GM12878 (cell line): ENCODE measurements at regions not wholly inside any gene's neighbourhood (a gene's known extent, or its start where the extent isn't known, plus 50 kb on each side); places are given as distances from the start of the nearest gene placed in this dataset.

Experiments
- ATAC-seq: fragments of 200-7000 bp; cut with Tn5 transposase; 3 replicates; pipeline ENCODE4 v1.9.1; 2020; ENCODE audit warnings: mild to moderate bottlenecking, moderate library complexity
- BruUV-seq: library from RNA; stranded (reverse); fragments of 400-500 nt; replicated peaks from 2 replicates; lab custom pipeline; 2021; lab: Mats Ljungman, UMichigan
- CTCF ChIA-PET: fragments of 300-600 bp; sonication (Branson Sonifier 250); formaldehyde crosslinking; extraction: SDS; loops from one replicate; lab custom pipeline; 2021; ENCODE audit warnings: inconsistent platforms; lab: Yijun Ruan, JAX
- POLR2A ChIA-PET: fragments of 350-600 bp; formaldehyde crosslinking; extraction: SDS; loops from one replicate; lab custom pipeline; 2021; ENCODE audit warnings: inconsistent platforms; lab: Charles Lee
- RAD21 ChIA-PET: fragments of 300-600 bp; sonication (Branson Sonifier 250); formaldehyde crosslinking; loops from one replicate; lab custom pipeline; 2023; ENCODE audit warnings: antibody characterized with exemption; ENCODE audit not compliant: unreplicated experiment; lab: Charles Lee
- SMC1A ChIA-PET: fragments of 300-600 bp; sonication (Branson Sonifier 250); formaldehyde crosslinking; loops from one replicate; lab custom pipeline; 2023; ENCODE audit not compliant: unreplicated experiment, uncharacterized antibody; lab: Charles Lee
- DNase-seq: peaks from one replicate; pipeline ENCODE4 v3.0.0-alpha.2; 2011; ENCODE audit warnings: low read depth, low spot score
- FAIRE-seq: peaks from 3 replicates; lab custom pipeline; 2011; peaks lifted over from hg19 to GRCh38; lab: Jason Lieb, UNC
- H2AFZ ChIP-seq: 2 replicates; pipeline ENCODE4 v1.6.0; 2011; ENCODE audit warnings: low read depth, low read length, control low read depth; ENCODE audit not compliant: control insufficient read depth
- H3K27ac ChIP-seq: 2 replicates; pipeline ENCODE4 v1.5.1; 2011; ENCODE audit warnings: control low read depth; ENCODE audit not compliant: control insufficient read depth, insufficient read depth
- H3K27me3 ChIP-seq, 2 experiments: replicated peaks in 1 of 2; 2 replicates each; pipeline versions ENCODE4 v1.6.0 to v1.6.1; 2011; ENCODE audit warnings: low read length in 1 of 2; ENCODE audit not compliant: control insufficient read depth in 2 of 2, insufficient read depth in 2 of 2
- H3K36me3 ChIP-seq, 2 experiments: 2 replicates each; pipeline ENCODE4 v1.5.1; 2011; ENCODE audit warnings: low read length in 1 of 2; ENCODE audit not compliant: control insufficient read depth in 2 of 2, insufficient read depth in 2 of 2
- H3K4me1 ChIP-seq: 2 replicates; pipeline ENCODE4 v1.6.1; 2011; ENCODE audit warnings: mild to moderate bottlenecking, low read length, moderate library complexity, mixed read lengths; ENCODE audit not compliant: control insufficient read depth, insufficient read depth
- H3K4me2 ChIP-seq: 2 replicates; pipeline ENCODE4 v1.6.0; 2011; ENCODE audit warnings: control low read depth; ENCODE audit not compliant: control insufficient read depth, insufficient read depth
- H3K4me3 ChIP-seq: fragments of 200-600 bp; sonication (generic); 2 replicates; pipeline ENCODE4 v1.5.1; 2016
- H3K79me2 ChIP-seq: 2 replicates; pipeline ENCODE4 v1.6.0; 2011; ENCODE audit warnings: low read length; ENCODE audit not compliant: control insufficient read depth, insufficient read depth
- H3K9ac ChIP-seq: 2 replicates; pipeline ENCODE4 v1.8.0; 2011; ENCODE audit warnings: low read length, control low read depth, mixed read lengths; ENCODE audit not compliant: control insufficient read depth, insufficient read depth
- H3K9me3 ChIP-seq: replicated peaks from 3 replicates; pipeline ENCODE4 v1.5.1; 2011; ENCODE audit warnings: mild to moderate bottlenecking, low read length; ENCODE audit not compliant: control insufficient read depth, insufficient read depth
- H4K20me1 ChIP-seq: 2 replicates; pipeline ENCODE4 v1.6.0; 2011; ENCODE audit not compliant: control insufficient read depth, insufficient read depth
- BCL11A ChIP-seq: IDR thresholded peaks from 2 replicates; pipeline ENCODE4 v1.6.1; 2011; ENCODE audit warnings: low read depth, low read length
- CREB1 ChIP-seq: IDR thresholded peaks from 2 replicates; pipeline ENCODE4 v1.6.1; 2012; ENCODE audit warnings: low read depth, mild to moderate bottlenecking, inconsistent platforms
- ESRRA ChIP-seq: IDR thresholded peaks from 2 replicates; pipeline ENCODE4 v1.6.1; 2012; ENCODE audit warnings: mild to moderate bottlenecking, low read length, improper control_type of control experiment
- ETV6 ChIP-seq, 2 experiments: fragments of 450-650 bp in 1 of 2; IDR thresholded peaks in 1 of 2; conservative IDR thresholded peaks in 1 of 2; 2 replicates each; pipeline ENCODE4 v1.6.1; 2014; ENCODE audit warnings: antibody characterized with exemption in 1 of 2, borderline replicate concordance in 1 of 2, low read depth in 1 of 2, mild to moderate bottlenecking in 1 of 2, moderate library complexity in 1 of 2
- FOS ChIP-seq: IDR thresholded peaks from 3 replicates; pipeline ENCODE4 v1.6.1; 2011; ENCODE audit warnings: borderline replicate concordance; ENCODE audit not compliant: insufficient read length; ENCODE audit errors: extremely low read depth
- HDGF ChIP-seq: fragments of 450-650 bp; IDR thresholded peaks from 2 replicates; pipeline ENCODE4 v1.6.1; 2016; ENCODE audit warnings: antibody characterized with exemption
- JUND ChIP-seq: IDR thresholded peaks from 2 replicates; pipeline ENCODE4 v1.6.1; 2012; ENCODE audit warnings: low read depth, mild to moderate bottlenecking, low read length, improper control_type of control experiment, moderate library complexity
- NFYB ChIP-seq: IDR thresholded peaks from 2 replicates; pipeline ENCODE4 v1.6.1; 2011; ENCODE audit warnings: low read depth, mild to moderate bottlenecking, low read length, improper control_type of control experiment, moderate library complexity; ENCODE audit not compliant: insufficient read depth
- PAX5 ChIP-seq: IDR thresholded peaks from 2 replicates; pipeline ENCODE4 v1.6.1; 2011; ENCODE audit warnings: low read depth, low read length, borderline replicate concordance
- RCOR1 ChIP-seq: conservative IDR thresholded peaks from 2 replicates; pipeline ENCODE4 v1.6.1; 2012; ENCODE audit warnings: low read depth, low read length, improper control_type of control experiment
- SIN3A ChIP-seq: IDR thresholded peaks from 2 replicates; pipeline ENCODE4 v1.6.1; 2012; ENCODE audit warnings: low read depth, low read length, improper control_type of control experiment
- STAT1 ChIP-seq: fragments of 450-650 bp; conservative IDR thresholded peaks from 2 replicates; pipeline ENCODE4 v1.6.1; 2014; ENCODE audit warnings: antibody characterized with exemption, mild to moderate bottlenecking
- TCF12 ChIP-seq: IDR thresholded peaks from 2 replicates; pipeline ENCODE4 v1.6.1; 2011; ENCODE audit warnings: low read depth, mild to moderate bottlenecking, low read length
- WGBS: methylation state at CpG from one replicate; pipeline ENCODE4 v1.1.6; 2016; ENCODE audit warnings: low lambda C conversion rate; ENCODE audit not compliant: insufficient replicate concordance, insufficient coverage; ENCODE audit errors: missing lambda C conversion rate; 5-methylcytosine and 5-hydroxymethylcytosine counted together
- in situ Hi-C: fragments of 300-500 bp; cut with MboI; formaldehyde crosslinking; loops from 9 replicates; pipeline ENCODE4 v1.14.3; 2018; ENCODE audit warnings: mixed read lengths
- intact Hi-C: fragments of 100-400 bp; cut with micrococcal nuclease; formaldehyde crosslinking; loops from one replicate; pipeline ENCODE4 v1.14.2; 2022; ENCODE audit not compliant: unreplicated experiment
- TF ChIP-seq, protein P1 (sequence below): fragments of 450-650 bp; IDR thresholded peaks from 2 replicates; pipeline ENCODE4 v1.6.1; 2016; ENCODE audit warnings: mild to moderate bottlenecking
- TF ChIP-seq, protein P2 (sequence below): fragments of 150-350 bp; IDR thresholded peaks from 2 replicates; pipeline ENCODE4 v1.6.1; 2014; ENCODE audit warnings: mild to moderate bottlenecking, low read depth, low read length
- TF ChIP-seq, protein P3 (sequence below): IDR thresholded peaks from 2 replicates; pipeline ENCODE4 v1.6.1; 2011; ENCODE audit warnings: low read depth, low read length, improper control_type of control experiment, borderline replicate concordance
- TF ChIP-seq, protein P4 (sequence below): fragments of 450-650 bp; IDR thresholded peaks from 2 replicates; pipeline ENCODE4 v1.6.1; 2017; ENCODE audit warnings: low read depth, mild to moderate bottlenecking, moderate library complexity

DNA sequence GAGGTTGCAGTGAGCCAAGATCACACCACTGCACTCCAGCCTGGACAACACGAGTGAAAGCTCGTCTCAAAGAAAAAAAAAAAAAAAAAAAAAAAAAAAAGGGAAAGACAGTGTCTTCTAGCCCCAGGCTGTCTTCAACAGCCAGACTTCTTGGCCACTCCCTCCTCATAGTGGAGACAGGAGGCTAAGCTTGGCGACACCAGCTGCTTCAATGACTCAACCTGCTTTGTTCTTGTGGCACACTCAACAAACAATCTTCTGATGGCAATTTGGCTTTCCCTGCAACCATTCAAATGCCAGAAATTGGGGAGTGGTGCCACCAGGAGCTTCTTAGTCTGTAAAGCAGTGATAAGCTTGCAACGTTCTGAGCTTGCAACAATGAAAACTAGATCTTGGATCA lies 290.4 kb upstream of the DYNLRB2 start:
- Histone ChIP-seq H3K4me1 (no peaks in the 10 kb centered on the region), H3K9me3 (no peaks in the 10 kb centered on the region), H3K4me3 (no peak overlapping the region), H2AFZ (no peak overlapping the region), H4K20me1 (no peaks in the 10 kb centered on the region), H3K27ac (no peak overlapping the region), H3K79me2 (no peaks in the 10 kb centered on the region), H3K27me3 (no peaks in the 10 kb centered on the region), H3K9ac (no peak overlapping the region), H3K36me3 (no peaks in the 10 kb centered on the region), H3K4me2 (no peak overlapping the region)
- intact Hi-C loops, result no loop called here
- DNase-seq (no peak), FAIRE-seq (no peak), ATAC-seq (no peak)
- ChIA-PET CTCF (no interaction called here), POLR2A (interaction anchor here (0.6 kb wide), 1 partner anchor 860 kb away, joined by 3 read pairs; no protein-coding TSS in a partner anchor), SMC1A (no interaction called here), RAD21 (no interaction called here)
- in situ Hi-C loops, result no loop called here
- WGBS, result 37% methylated on average over 3 of the region's 4 CpGs
- no TSS peak for BruUV-seq
- no peak for TF ChIP-seq BCL11A
- no peak for TF ChIP-seq FOS
- TF ChIP-seq, protein P1, sequence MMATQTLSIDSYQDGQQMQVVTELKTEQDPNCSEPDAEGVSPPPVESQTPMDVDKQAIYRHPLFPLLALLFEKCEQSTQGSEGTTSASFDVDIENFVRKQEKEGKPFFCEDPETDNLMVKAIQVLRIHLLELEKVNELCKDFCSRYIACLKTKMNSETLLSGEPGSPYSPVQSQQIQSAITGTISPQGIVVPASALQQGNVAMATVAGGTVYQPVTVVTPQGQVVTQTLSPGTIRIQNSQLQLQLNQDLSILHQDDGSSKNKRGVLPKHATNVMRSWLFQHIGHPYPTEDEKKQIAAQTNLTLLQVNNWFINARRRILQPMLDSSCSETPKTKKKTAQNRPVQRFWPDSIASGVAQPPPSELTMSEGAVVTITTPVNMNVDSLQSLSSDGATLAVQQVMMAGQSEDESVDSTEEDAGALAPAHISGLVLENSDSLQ, result no peak
- no peak for TF ChIP-seq JUND
- TF ChIP-seq, protein P2, sequence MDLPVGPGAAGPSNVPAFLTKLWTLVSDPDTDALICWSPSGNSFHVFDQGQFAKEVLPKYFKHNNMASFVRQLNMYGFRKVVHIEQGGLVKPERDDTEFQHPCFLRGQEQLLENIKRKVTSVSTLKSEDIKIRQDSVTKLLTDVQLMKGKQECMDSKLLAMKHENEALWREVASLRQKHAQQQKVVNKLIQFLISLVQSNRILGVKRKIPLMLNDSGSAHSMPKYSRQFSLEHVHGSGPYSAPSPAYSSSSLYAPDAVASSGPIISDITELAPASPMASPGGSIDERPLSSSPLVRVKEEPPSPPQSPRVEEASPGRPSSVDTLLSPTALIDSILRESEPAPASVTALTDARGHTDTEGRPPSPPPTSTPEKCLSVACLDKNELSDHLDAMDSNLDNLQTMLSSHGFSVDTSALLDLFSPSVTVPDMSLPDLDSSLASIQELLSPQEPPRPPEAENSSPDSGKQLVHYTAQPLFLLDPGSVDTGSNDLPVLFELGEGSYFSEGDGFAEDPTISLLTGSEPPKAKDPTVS, result no peak
- no peak for TF ChIP-seq HDGF
- TF ChIP-seq ETV6 (conservative IDR thresholded peaks at IDR 0.05 in 1 of 2, IDR thresholded peaks at IDR 0.05 in 1 of 2; ENCODE audit: borderline replicate concordance in 1 of 2, low read depth in 1 of 2), result no peak
- TF ChIP-seq CREB1, result no peak
- no peak for TF ChIP-seq NFYB
- no peak for TF ChIP-seq SIN3A
- TF ChIP-seq, protein P3, sequence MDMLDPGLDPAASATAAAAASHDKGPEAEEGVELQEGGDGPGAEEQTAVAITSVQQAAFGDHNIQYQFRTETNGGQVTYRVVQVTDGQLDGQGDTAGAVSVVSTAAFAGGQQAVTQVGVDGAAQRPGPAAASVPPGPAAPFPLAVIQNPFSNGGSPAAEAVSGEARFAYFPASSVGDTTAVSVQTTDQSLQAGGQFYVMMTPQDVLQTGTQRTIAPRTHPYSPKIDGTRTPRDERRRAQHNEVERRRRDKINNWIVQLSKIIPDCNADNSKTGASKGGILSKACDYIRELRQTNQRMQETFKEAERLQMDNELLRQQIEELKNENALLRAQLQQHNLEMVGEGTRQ, result no peak
- TF ChIP-seq STAT1, result no peak
- no peak for TF ChIP-seq TCF12
- TF ChIP-seq, protein P4, sequence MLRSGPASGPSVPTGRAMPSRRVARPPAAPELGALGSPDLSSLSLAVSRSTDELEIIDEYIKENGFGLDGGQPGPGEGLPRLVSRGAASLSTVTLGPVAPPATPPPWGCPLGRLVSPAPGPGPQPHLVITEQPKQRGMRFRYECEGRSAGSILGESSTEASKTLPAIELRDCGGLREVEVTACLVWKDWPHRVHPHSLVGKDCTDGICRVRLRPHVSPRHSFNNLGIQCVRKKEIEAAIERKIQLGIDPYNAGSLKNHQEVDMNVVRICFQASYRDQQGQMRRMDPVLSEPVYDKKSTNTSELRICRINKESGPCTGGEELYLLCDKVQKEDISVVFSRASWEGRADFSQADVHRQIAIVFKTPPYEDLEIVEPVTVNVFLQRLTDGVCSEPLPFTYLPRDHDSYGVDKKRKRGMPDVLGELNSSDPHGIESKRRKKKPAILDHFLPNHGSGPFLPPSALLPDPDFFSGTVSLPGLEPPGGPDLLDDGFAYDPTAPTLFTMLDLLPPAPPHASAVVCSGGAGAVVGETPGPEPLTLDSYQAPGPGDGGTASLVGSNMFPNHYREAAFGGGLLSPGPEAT, result no peak
- TF ChIP-seq ESRRA, result no peak
- TF ChIP-seq PAX5, result no peak
- TF ChIP-seq RCOR1, result no peak
